HL-60 (cell line): ENCODE measurements at regions not wholly inside any gene's neighbourhood (a gene's known extent, or its start where the extent isn't known, plus 50 kb on each side); places are given as distances from the start of the nearest gene placed in this dataset.
"Not testable (repeated sequence)": the region's sequence is repeated elsewhere in the genome, so short reads cannot be mapped to it uniquely, and the experiment has no call there.

Experiments
- DNase-seq, 2 experiments: peaks; one replicate each; pipeline ENCODE4 v3.0.0-alpha.2; 2010 to 2020; ENCODE audit warnings: low read depth in 1 of 2, low spot score in 1 of 2
- H3K27ac ChIP-seq: fragments of 250-450 bp; sonication (Bioruptor Pico); replicated peaks from 2 replicates; pipeline ENCODE4 v1.5.1; 2020; ENCODE audit warnings: mild to moderate bottlenecking, moderate library complexity
- H3K27me3 ChIP-seq: fragments of 250-450 bp; sonication (Bioruptor Pico); 2 replicates; pipeline ENCODE4 v1.5.1; 2021; ENCODE audit warnings: mild to moderate bottlenecking, moderate library complexity; ENCODE audit not compliant: insufficient read depth, poor library complexity, severe bottlenecking
- H3K4me3 ChIP-seq: replicated peaks from 2 replicates; pipeline ENCODE4 v1.5.1; 2011; ENCODE audit warnings: mild to moderate bottlenecking, control low read depth, low read length; ENCODE audit not compliant: insufficient read depth
- GABPA ChIP-seq: IDR thresholded peaks from 2 replicates; pipeline ENCODE4 v1.6.1; 2012; ENCODE audit warnings: low read depth
- POLR2AphosphoS5 ChIP-seq: IDR thresholded peaks from 2 replicates; pipeline ENCODE4 v1.6.1; 2012; ENCODE audit warnings: low read depth
- SPI1 ChIP-seq: IDR thresholded peaks from 2 replicates; pipeline ENCODE4 v1.6.1; 2012; ENCODE audit warnings: low read depth, mild to moderate bottlenecking, borderline replicate concordance
- TF ChIP-seq, protein P1 (sequence below): IDR thresholded peaks from one replicate; pipeline ENCODE4 v1.5.1; 2011; ENCODE audit warnings: low read length, control low read depth, inconsistent platforms; ENCODE audit not compliant: insufficient read depth
- TF ChIP-seq, protein P2 (sequence below): IDR thresholded peaks from 2 replicates; pipeline ENCODE4 v1.6.1; 2012; ENCODE audit warnings: low read depth; ENCODE audit not compliant: insufficient replicate concordance

DNA sequence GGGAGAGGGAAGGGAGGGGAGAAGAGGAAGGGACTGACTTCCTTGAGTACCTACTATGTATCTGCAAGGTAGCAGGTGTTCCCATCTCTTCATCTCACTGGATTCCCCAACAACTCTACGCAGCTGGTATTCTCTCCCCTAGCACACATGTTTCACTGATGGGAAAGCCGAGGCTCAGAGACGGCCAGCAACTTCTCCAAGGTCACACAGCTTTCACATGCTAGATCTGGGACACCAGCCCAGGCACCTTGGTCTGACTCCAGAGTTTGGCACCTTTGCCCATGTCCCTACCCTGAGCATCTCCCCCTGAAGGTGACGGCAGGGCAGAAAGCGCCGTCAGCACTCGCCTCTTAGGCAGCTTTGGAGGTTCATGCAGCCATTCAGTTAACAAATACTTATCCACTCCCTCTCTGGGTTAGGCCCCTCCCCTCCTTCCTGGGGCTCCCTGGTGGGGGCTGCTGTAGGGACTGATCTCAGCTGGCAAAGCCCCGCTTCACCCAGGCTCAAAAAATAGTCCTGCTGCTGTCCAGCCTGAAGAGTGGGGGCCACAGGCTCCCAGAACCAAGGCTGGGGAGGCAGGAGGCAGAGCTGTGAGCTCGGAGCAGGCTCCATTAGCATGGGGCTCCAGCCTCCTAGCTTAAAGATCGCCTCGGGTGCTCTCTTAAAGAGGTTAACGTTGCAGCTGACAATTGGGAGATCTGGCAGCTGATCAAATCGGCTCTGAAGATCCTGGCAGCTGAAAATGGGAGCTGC lies 79.4 kb downstream of the IGLL1 start:
- H3K27ac ChIP-seq: no peak overlapping the region
- no peaks in the 10 kb centered on the region for H3K27me3 ChIP-seq
- DNase-seq: no peak
- no peak overlapping the region for H3K4me3 ChIP-seq
- TF ChIP-seq SPI1: no peak

DNA sequence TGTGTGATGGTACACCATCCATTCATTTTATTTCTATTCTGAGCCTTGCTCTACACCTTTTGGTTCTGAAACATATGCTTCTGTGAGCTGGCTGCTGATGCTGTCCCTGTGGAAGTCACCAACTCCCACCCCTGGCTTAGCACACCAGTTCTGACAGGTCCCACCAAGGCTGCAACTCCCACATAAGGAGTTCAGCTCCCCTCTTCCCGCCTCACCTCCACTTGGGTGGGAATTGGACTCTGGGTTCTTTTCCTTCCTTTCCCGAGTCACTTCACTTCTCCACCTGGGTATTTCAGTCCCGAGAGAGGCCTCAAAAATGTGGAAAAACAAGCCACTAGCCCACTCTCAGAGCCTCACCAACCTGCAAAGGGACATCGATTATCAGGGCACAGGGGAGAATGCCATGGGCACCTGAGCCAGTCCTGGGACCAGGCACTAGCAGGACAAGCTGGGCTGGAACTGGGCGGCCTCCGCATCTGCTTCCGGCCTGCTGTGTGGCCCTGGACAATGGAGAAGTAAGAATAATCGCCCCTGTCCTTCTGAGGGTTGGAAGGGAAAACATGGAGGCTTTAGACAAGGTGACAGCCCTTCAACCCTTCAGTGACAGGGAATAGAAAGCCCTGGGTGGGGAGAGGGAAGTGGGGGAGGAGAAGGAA lies 80.1 kb downstream of the IGLL1 start:
- DNase-seq: no peak
- Histone ChIP-seq H3K27me3 (no peaks in the 10 kb centered on the region), H3K27ac (no peak overlapping the region), H3K4me3 (no peak overlapping the region)
- TF ChIP-seq POLR2AphosphoS5 (no peak), GABPA (no peak), SPI1 (no peak)
- TF ChIP-seq, protein P1, sequence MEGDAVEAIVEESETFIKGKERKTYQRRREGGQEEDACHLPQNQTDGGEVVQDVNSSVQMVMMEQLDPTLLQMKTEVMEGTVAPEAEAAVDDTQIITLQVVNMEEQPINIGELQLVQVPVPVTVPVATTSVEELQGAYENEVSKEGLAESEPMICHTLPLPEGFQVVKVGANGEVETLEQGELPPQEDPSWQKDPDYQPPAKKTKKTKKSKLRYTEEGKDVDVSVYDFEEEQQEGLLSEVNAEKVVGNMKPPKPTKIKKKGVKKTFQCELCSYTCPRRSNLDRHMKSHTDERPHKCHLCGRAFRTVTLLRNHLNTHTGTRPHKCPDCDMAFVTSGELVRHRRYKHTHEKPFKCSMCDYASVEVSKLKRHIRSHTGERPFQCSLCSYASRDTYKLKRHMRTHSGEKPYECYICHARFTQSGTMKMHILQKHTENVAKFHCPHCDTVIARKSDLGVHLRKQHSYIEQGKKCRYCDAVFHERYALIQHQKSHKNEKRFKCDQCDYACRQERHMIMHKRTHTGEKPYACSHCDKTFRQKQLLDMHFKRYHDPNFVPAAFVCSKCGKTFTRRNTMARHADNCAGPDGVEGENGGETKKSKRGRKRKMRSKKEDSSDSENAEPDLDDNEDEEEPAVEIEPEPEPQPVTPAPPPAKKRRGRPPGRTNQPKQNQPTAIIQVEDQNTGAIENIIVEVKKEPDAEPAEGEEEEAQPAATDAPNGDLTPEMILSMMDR: no peak
- TF ChIP-seq, protein P2, sequence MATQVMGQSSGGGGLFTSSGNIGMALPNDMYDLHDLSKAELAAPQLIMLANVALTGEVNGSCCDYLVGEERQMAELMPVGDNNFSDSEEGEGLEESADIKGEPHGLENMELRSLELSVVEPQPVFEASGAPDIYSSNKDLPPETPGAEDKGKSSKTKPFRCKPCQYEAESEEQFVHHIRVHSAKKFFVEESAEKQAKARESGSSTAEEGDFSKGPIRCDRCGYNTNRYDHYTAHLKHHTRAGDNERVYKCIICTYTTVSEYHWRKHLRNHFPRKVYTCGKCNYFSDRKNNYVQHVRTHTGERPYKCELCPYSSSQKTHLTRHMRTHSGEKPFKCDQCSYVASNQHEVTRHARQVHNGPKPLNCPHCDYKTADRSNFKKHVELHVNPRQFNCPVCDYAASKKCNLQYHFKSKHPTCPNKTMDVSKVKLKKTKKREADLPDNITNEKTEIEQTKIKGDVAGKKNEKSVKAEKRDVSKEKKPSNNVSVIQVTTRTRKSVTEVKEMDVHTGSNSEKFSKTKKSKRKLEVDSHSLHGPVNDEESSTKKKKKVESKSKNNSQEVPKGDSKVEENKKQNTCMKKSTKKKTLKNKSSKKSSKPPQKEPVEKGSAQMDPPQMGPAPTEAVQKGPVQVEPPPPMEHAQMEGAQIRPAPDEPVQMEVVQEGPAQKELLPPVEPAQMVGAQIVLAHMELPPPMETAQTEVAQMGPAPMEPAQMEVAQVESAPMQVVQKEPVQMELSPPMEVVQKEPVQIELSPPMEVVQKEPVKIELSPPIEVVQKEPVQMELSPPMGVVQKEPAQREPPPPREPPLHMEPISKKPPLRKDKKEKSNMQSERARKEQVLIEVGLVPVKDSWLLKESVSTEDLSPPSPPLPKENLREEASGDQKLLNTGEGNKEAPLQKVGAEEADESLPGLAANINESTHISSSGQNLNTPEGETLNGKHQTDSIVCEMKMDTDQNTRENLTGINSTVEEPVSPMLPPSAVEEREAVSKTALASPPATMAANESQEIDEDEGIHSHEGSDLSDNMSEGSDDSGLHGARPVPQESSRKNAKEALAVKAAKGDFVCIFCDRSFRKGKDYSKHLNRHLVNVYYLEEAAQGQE: no peak

DNA sequence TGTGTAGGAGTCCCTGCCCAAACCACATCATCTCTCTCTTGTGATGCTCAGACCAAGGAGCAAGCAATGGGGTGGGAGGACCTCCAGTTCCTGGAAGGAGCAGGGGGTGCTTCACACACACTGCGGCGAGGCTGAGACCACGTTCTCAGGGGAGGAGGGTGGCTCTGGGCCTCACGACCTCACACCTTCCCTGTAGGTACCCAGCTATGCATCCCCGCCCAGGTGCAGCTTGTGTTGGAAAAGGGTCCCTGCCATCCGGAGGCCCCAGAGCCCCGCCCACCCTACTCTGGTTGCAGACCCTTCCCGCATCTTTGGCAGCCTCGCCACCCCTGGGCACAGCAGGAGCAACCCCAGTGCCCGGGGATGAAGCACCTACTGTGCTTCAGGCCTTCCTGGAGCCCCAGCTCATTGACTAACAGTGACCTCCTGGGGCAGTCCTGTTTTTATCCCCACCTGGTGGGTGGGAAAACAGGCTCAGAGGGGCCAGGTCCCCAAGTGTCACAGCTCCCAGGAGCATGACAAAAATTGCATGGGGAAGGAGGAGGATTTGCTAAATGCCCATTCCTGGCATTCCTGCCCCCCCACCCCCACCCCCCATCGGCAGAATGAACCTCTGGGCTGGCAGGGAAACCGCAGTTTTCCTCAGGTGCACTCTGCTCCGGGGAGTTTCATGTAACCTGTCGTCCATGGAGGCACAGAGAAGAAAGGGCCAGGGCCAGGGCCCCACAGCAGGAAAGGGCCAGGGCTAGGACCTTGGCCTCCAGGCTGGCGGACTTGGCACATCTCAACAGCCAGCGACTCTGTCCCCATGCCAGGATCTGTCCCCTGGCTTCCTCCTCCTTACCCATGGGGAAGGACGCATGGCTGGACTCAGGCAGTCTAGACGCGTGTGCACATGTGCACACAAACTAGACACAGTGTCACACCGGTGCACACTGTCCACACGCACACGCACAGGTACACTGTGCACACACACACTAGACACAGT lies 81.0 kb downstream of the IGLL1 start:
- TF ChIP-seq, protein P1: no peak
- no peak overlapping the region for H3K27ac ChIP-seq
- no peak for DNase-seq
- H3K27me3 ChIP-seq: no peaks in the 10 kb centered on the region
- no peak overlapping the region for H3K4me3 ChIP-seq

DNA sequence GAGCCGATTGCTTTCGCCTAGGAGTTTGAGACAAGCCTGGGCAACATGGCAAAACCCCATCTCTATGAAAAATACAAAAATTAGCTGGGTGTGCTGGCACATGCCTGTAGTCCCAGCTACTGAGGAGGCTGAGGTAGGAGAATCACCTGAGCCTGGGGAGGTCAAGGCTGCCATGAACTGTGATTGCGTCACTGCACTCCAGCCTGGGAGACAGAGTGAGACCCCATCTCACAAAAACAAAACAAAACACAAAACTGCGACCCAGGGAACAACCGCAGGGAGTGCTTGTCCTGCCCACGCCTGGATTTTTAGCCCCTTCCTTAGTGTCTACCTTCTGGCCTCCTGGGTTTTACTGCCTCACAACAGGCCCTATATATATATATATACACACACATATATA lies 82.2 kb downstream of the IGLL1 start:
- H3K27me3 ChIP-seq, DNase-seq, H3K4me3 ChIP-seq, H3K27ac ChIP-seq: not testable (repeated sequence)

DNA sequence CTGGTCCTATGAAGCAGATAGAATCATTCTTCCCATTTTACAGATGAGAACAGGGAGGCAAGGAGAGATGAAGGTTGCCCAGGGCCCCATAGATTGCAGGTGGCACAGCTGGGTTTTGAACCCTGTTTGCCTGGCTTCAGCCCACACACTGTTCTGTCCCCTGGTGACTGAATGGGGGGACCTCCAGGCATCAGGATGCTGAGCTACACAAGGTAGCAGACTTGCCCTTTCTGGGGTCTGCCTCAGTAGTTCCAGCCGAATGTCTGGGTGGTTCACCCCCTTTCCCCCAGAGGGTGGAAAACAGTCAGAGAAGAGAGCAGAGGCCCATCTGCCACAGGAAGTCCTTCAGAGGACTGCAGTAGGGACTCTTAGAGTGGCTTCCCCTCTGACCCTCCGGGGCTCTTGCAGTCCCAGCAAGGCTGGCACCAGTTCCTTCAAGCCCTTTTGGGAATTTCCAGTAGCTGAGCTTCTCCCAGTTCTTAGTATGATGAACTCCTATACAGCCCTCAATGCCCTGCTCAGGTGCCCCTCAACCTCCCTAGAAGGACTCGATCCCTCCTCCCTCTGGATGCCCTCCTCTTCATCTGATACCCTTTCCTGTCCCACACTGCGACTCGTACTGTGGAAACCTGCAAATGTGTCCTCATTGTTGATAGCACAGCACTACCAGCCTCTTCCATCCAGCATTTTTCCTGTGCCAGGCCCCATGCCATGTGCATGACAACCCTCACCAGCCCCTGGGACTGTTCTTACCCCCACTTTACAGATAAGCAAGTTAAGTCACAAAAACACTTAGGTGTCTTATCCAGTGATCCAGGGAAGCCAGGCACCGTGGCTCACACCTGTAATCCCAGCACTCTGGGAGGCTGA lies 82.8 kb downstream of the IGLL1 start:
- TF ChIP-seq SPI1 (no peak), POLR2AphosphoS5 (no peak), GABPA (no peak)
- TF ChIP-seq, protein P2: no peak
- TF ChIP-seq, protein P1: no peak
- Histone ChIP-seq H3K27ac (no peak overlapping the region), H3K4me3 (no peak overlapping the region), H3K27me3 (no peaks in the 10 kb centered on the region)
- no peak for DNase-seq
